ENCODE measurements at regions not wholly inside any gene's neighbourhood (a gene's known extent, or its start where the extent isn't known, plus 50 kb on each side); places are given as distances from the start of the nearest gene placed in this dataset.

- intact Hi-C loops (cut with DNase I) = no loop called here
- WGBS, 2 donors = 80 to 81% methylated on average over 10 of the region's 10 CpGs
- Histone ChIP-seq H3K27me3 (no peaks in the 10 kb centered on the region), H3K4me1 (peaks cover 0 to 42% (median 33%) of the 10 kb centered on the region in 4 donors), H3K36me3 (no peaks in the 10 kb centered on the region), H3K27ac (peak overlapping the region; percentile 25 to 61 (median 52)), H3K9me3 (peaks cover 0 to 2% (median 0%) of the 10 kb centered on the region in 4 donors), H3K4me3 (no peak overlapping the region)
- TF ChIP-seq CTCF (IDR thresholded peaks at IDR 0.05) (no peak), EP300 (IDR thresholded peaks at IDR 0.05) (peak in 1 of 4 donors; percentile 6), POLR2AphosphoS5 (IDR thresholded peaks at IDR 0.05) (peak in 3 of 4 donors; percentile 46 to 71 (median 56)), POLR2A (IDR thresholded peaks at IDR 0.05) (no peak)
- DNase-seq = peak; percentile 86
Observed at GRCh38 chr6:169145991-169146501, 107.6 kb downstream of the THBS2 start.

- peaks cover 0 to 1% (median 0%) of the 10 kb centered on the region in 4 donors for H3K9me3 ChIP-seq
- TF ChIP-seq EP300 (IDR thresholded peaks at IDR 0.05) (no peak), POLR2AphosphoS5 (IDR thresholded peaks at IDR 0.05) (no peak), CTCF (IDR thresholded peaks at IDR 0.05) (no peak)
- H3K4me3 ChIP-seq = no peak overlapping the region
- no peaks in the 10 kb centered on the region for H3K36me3 ChIP-seq
- H3K4me1 ChIP-seq = peaks cover 0 to 46% (median 36%) of the 10 kb centered on the region in 4 donors
- no peaks in the 10 kb centered on the region for H3K27me3 ChIP-seq
- DNase-seq = no peak
- H3K27ac ChIP-seq = peak overlapping the region; percentile 25 to 61 (median 52)
- intact Hi-C loops (cut with DNase I) = no loop called here
- WGBS, 2 donors = 81 to 87% methylated on average over 6 of the region's 6 CpGs
Observed at GRCh38 chr6:169145496-169145895, 108.2 kb downstream of the THBS2 start.

DNA sequence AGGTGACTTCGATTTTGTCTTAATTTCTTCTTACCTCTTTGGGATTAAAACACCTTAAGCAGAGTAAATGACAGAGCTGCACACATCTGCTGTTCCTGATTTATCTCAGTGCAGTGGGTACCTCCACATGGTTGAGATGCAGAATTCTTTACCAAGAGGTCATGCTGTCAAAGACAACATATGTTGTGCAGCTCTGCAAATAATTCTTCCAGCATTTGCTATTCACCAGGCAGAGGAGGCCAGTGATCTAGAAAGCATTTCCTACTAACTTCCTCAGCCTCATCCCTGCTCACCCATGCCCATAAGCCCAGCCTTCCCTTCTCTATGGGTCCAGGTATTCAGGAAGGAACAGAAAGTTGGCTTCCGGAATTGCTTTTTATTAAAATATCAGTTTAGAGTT, 109.3 kb downstream of the THBS2 start:
- DNase-seq = no peak
- Histone ChIP-seq H3K4me3 (no peak overlapping the region), H3K4me1 (peaks cover 0 to 46% (median 36%) of the 10 kb centered on the region in 4 donors), H3K27me3 (no peaks in the 10 kb centered on the region), H3K36me3 (no peaks in the 10 kb centered on the region), H3K9me3 (no peaks in the 10 kb centered on the region), H3K27ac (peak overlapping the region in 1 of 4 donors; percentile 59)
- whole genome bisulfite sequencing, 2 donors = 83 to 92% methylated on average over 2 of the region's 2 CpGs
- intact Hi-C loops (cut with DNase I) = loop anchor here (5.0 kb wide), 1 partner anchor 67 kb away; no protein-coding TSS in a partner anchor
- TF ChIP-seq EP300 (IDR thresholded peaks at IDR 0.05) (no peak), POLR2A (IDR thresholded peaks at IDR 0.05) (no peak), POLR2AphosphoS5 (IDR thresholded peaks at IDR 0.05) (no peak), CTCF (IDR thresholded peaks at IDR 0.05) (no peak)

DNA sequence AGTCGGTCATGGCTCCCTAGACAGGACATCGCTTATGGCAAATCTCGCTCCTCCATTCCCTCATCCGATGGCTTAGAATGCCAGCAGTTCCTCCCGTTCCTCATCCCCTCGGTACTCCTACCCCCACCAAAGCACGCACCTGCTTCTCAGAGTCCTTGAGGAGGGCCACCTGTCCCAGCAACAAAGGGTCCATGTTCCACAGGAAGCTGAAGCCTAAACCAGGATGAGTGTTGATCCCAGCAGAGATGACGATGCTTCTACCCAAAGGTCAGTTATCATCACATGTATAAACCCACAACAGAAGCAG, 111.2 kb downstream of the THBS2 start:
- H3K27ac ChIP-seq = peak overlapping the region; percentile 60 to 76 (median 71)

More for the DNA sequence above, 111.2 kb downstream of the THBS2 start:
- no peak overlapping the region for H3K4me3 ChIP-seq
- TF ChIP-seq CTCF (IDR thresholded peaks at IDR 0.05) (no peak), POLR2AphosphoS5 (IDR thresholded peaks at IDR 0.05) (no peak), POLR2A (IDR thresholded peaks at IDR 0.05) (no peak), EP300 (IDR thresholded peaks at IDR 0.05) (no peak)
- intact Hi-C loops (cut with DNase I) = loop anchor here (5.0 kb wide), 1 partner anchor 65 kb away; no protein-coding TSS in a partner anchor
- peaks cover 0 to 46% (median 36%) of the 10 kb centered on the region in 4 donors for H3K4me1 ChIP-seq
- 80 to 86% methylated on average over 8 of the region's 8 CpGs for WGBS, 2 donors
- no peaks in the 10 kb centered on the region for H3K9me3 ChIP-seq
- H3K27me3 ChIP-seq = no peaks in the 10 kb centered on the region
- no peak for DNase-seq
- H3K36me3 ChIP-seq = no peaks in the 10 kb centered on the region
